ENCODE measurements at regions not wholly inside any gene's neighbourhood (a gene's known extent, or its start where the extent isn't known, plus 50 kb on each side); places are given as distances from the start of the nearest gene placed in this dataset.

- DNase-seq = no peak
Observed at GRCh38 chr3:69435274-69436265, 49.7 kb upstream of the FRMD4B start.

Measured in NCI-H1105 treated with DMSO at 0.1 percent for 48 hours (cell line).